GM21447 (cell line): ENCODE measurements at regions not wholly inside any gene's neighbourhood (a gene's known extent, or its start where the extent isn't known, plus 50 kb on each side); places are given as distances from the start of the nearest gene placed in this dataset.

ENCODE experiments used
- ATAC-seq: cut with Tn5 transposase; IDR thresholded peaks from one replicate; pipeline ENCODE4 v1.9.1; 2021; ENCODE audit not compliant: unreplicated experiment

DNA sequence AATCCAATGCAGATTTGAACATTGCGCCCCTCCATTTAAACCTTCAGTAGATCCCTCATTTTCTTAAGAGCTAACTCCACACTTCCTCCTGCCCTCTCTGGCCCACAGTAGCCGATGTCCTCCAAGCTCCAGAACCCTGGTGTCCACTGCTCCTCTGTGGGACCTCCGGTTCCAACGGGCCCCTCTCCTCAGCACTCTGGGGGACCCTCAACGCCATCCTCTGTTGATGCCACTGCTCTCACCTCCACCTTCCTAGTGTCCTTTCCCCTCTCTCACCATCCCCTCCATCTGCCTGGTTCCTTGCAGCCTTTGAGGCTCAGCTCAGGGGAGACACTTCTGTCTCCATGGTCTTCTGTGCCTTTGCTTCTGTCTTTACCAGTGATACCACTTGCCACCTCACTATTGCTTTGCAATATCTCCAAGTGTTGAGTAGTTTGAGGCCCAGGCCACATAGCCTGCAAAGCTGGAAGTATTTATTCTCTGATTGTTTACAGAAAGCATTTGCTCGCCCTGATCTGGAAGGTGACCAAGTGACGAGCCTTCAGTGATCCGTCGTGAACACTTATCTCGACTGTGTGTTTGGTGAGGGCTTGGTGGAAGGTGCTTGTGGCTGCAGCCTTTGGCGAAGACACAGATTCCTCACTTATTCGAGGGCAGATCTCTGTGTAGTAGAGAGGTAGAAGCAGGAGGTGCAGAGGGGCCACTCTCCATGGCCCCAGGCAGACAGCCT is 104.8 kb upstream of the SHH start:
- no peak for ATAC-seq

DNA sequence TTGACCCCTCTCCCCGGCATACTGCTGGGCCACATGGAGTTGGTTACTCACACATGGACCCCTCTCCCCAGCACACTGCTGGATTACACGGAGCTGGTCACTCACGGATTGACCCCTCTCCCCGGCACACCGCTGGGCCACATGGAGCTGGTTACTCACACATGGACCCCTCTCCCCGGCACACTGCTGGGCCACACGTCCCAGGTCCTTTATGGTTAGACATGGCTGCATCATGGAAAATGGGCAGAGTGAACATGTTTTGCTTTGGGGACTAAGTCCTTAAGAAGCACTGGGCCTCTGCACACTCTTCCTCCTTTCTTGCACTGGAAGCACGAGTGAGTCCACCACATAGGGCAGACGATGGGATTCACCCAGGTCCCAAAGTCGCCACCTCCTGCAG is 102.1 kb upstream of the SHH start:
- no peak for ATAC-seq

DNA sequence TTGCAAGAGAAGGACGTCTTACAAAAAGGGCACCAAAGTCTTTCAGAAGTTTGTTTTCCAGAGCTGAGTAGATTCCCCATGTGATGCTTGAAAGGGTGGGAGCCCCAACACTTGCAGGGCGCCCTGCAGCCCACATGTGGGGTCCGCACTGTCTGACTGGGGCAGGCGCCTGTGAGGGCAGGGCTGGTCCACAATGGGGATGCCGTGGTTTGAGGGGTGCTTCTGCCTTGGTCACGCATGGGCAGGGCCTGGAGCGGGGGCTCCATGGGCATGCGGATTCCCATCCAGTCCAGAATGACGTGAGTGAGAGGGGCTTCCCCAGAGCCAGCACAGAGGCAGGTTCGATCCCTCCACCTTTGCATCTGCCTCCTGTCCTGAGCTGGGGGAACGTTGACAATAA is 101.5 kb upstream of the SHH start:
- ATAC-seq = no peak

DNA sequence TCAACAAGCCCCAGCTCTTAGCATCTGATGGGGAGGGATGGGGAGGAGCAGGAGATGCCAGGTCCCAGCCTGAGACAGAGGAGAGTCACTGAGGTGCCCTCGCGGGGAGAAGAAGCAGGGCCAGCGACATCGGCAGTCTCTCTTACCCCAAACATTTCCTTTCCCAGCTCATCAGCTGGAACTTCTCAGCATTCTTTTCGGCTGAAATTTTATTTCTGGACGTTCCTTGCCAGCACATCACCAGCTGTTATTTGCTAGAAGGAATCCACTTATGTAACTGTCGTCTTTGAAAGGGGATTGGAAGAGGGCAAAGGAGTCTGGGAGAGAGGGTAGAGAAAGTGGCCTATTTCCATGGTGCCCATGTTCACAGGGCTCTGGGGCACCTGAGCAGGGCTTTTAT is 101.0 kb upstream of the SHH start:
- no peak for ATAC-seq

DNA sequence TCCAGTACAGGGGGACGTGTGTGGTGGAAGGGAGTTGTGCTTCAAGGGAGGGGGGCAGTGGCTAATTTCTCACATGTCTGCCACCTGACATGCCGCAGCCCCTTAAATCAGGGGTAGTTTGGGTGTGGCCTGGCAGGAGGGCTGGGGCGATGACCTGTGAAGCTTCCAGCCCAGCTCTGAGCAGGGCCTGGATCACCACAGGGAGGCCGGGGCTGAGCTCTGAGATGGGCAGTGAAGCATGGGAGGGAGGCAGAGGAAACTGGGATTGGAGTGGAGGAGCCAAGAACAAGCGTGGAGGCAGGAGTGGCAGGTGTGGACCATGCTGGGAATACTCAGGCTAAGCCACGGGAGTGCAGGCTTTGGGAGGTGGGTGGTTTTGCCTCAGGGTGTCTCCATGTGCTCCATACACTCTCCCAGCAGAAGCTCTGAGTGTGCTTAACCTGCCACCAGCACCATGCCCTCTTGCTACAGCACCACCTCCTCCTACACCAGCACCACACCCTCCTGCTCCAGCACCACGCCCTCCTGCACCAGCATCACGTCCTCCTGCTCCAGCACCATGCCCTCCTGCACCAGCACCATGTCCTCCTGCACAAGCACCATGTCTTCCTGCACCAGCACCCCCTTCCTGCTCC is 99.3 kb upstream of the SHH start:
- ATAC-seq = no peak

DNA sequence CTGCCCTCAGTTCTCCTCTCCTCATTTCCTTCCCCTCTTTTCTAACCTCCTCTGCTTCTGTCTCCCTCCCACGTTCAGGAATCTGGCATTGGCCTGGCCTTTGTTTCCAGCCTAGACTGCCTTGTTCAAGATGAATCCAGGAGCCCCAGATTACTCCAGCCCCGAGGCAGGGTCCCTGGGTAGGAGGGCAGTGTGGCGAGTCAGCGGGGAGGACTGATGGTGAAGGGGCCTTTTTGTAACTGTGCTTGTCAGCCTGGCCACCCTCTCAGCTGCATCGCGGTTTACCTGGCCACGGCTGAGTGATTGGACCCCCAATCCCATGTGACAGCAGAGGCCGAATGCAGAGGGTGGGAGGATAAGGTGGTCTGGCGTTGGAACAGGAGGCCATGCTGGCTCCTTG is 96.1 kb upstream of the SHH start:
- ATAC-seq = no peak

DNA sequence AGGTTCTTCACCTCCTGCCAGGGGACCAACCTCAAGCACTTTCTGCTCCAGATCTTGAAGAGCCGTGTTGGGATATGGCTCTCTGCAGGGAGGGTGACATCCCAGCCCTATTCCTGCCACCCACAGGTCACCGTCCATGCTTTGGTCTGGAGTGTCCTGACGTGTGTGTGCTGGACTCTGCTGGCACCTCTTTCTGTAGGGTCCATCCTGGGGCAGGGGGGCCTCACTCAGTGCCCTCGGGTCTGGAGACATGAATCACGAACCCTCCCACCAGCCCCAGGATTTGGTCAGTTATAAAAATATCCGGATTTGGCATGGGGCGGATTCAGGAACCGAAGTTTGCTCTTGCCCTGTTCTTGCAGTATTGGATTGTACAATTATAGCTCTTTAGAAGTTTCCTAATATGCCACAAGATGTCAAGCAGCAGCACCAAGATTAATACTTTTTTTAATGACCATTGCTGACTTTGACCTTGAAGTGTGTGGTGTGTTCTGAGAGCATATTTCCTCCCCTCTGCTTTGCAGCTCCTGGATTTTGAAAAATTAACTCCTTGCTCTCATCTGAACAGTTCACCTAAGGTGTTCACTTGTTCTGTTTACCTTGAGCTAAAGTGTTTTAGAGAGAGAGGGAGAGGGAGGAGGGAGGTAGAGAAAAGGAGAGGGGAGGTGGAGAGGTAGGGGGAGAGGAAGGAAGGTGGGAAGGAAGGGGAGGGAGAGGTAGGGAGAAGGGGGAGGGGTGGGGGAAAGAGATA is 95.4 kb upstream of the SHH start:
- no peak for ATAC-seq

DNA sequence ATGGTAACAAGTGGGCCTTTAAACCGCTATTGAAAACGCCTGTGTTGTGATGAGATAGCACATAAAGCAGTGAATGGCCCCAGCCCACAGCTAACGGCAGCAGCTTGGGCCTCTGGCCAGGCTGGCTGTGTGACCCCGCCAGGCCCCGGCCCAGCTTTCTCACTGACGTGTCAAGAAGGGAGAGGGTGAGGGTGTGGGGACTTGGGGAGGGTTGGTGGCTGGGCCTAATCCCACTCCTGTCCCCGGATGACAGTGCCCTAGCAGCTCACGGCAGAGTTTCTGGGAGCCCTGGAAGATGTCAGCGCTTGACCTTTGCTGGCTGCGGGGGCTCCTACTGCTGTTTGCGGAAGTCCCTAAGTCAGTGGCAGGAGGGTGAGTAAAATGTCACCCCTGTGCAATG is 88.9 kb upstream of the SHH start:
- no peak for ATAC-seq

DNA sequence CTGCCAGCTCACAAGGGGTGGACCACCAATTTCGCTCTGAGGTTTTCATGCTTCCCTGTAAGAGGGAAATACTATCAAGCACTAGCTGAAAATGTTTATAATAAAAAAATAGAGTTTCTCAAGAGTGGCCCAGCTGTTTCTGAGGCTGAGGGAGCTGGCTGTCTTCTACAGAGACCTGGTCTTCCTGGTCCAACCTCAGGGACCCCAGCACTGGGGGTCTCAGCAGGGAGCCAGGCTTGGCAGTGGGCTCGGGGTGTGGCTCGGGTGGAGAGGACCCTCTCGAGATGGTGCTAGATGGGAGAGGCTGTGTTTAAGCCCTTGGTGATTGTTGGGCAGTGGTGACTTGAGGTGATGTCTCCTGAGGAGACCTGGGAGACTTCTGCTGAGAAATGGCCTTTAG is 87.3 kb upstream of the SHH start:
- ATAC-seq = no peak

DNA sequence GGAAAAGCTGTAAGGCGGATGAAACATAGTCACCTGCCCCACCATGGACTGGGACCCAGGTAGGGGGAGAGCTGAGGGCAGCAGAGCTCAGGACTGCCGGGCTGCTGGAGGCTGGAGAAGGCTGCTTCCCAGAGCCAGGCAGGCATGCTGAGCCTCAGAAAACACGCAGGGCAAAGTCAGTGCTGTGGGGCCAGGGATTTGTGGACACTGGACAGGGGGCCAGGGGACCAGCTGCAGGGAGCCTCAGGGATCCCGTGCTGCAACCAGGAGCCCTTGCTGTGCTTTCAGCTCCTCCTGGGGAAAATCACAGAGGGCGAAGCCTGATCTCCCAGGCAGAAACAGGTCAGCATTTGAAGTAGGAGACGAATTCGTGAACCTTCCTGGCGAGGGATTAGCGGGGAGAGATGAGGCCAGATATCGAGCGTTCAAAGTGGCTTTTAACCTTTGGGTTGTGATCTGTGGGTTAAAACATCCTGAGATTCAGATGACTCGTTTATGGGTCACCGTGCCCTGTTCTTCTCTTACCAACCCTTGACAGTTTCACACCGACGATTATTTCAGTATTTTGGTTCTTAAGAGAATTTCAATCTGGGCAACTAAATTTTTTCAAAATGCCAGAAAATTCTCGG is 85.6 kb upstream of the SHH start:
- no peak for ATAC-seq

DNA sequence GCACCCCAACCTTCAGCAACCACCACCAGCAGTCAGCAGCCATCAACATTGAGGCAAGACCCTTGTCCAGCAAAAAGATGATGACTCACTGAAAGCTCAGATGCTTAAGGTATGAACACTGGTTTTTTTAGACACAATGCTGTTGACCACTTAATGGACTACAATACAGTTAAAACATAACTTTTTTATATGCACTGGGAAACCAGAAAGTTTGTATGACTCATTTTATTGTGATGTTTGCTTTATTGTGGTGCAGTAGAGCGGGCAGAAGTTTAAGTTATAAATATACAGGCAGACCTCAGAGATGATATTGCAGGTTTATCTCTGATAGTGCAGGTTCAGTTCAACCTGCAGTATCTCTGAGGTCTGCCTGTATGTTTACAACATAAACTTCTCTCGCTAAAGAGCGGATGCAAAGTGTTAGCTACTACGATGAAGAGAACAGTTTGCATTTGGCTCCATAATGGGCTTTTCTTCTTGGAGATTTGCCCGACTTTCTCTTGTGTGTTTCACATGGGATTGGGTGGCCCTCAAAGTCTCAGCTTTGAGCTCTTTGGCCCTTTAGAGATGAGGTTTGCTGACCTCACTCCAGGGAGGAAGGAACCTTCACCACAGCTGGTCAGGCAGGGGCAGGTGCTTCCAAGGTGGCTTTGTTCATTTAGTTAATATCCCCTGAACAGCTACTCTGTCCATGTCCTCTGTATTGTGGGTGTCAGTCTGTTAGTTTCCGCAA is 84.4 kb upstream of the SHH start:
- no peak for ATAC-seq

DNA sequence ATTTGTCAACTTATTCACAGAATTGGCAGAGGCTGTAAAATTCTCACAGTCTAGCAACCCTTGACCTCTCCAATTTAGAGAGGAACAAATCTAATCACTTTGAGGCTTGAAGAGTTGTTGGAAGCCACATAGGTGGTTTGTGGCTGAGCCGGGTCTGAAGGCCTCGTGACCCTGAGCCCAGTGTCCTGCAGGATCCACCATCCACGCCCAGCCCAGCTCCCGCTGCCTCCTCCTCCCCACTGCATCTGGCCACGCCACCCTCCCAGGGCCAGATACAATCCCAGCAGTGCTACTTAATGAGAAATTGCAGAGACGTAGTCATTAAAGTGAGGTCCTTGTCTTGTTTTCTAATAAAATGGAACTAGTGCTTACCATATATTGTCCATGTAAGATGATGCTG is 81.4 kb upstream of the SHH start:
- ATAC-seq = no peak

DNA sequence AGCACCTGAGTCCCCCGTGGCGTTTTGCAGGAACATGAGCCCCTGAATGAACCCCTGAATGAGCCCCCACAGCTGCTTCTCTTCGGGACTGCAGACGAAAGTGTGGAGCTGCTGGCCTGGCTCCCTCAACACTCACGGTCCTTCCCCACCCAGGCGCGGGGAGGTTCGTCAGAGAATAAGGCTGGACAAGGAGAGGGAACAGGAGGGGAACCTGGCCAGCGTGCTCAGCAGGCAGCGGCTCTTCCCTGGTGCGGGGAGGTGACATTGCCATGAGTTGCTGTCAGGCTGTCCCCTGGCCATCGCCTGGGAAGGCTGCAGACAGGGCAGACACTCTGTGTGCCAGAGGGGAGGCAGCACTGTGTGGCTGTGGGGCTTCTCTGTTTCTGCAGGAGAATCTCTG is 80.9 kb upstream of the SHH start:
- no peak for ATAC-seq

DNA sequence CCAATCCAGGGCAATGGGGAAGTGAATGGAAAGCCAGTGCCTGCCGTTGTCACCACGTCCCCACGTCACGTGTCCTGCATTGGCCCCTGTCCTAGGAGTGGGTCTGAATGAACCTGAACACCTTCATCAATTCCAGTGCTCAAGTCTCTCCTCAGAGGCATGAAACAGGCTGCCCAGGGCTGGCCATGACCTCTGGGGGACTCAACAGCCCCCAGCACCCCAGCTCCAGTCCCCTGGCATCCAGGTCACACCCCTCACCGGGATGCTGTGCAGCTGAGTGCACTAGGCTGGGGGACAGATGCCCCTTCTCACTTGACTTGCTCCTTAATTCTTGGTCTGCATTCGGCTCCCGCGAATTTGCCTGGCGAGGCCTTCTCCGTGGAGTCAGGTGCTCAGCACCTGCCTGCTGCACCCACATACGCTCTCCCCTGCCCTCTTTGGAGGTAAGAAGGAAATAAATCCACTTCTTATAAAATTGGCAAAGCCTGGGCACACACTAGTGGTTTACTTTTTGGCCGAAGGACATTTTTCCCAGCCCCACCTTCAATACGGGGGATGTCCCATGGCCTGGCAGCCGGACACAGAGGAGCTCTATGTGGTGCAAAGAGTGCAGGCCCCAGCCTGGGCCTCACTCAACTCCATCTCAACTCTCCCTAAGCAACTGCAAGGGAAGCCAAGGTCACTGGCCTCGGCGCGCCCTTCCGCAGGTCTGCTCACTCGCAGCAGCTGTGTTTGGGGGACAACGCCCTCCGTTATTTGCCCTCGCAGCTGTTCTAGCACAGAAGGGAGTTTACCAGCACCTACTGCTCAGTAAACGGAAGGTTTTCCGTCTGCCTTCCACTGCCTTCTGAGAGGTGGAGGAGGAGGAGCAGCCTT is 77.6 kb upstream of the SHH start:
- no peak for ATAC-seq

DNA sequence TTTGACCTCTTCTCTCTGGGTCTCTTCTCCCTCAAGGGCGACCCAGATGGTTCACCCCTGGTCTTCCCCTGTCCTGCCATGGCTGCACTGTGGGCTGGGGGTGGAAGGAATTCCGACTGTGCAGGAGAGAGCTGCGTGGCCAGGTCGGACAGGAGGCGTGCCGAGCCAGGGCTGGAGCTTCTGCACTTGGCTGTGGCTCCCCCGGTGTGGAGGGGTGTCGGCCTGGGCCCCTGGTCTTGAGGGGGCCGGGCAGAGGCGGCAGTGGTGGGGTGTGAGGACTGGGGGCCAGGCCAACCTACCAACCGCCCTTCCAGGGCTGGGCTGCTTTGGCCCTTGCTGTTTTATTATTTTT is 74.9 kb upstream of the SHH start:
- ATAC-seq = no peak

DNA sequence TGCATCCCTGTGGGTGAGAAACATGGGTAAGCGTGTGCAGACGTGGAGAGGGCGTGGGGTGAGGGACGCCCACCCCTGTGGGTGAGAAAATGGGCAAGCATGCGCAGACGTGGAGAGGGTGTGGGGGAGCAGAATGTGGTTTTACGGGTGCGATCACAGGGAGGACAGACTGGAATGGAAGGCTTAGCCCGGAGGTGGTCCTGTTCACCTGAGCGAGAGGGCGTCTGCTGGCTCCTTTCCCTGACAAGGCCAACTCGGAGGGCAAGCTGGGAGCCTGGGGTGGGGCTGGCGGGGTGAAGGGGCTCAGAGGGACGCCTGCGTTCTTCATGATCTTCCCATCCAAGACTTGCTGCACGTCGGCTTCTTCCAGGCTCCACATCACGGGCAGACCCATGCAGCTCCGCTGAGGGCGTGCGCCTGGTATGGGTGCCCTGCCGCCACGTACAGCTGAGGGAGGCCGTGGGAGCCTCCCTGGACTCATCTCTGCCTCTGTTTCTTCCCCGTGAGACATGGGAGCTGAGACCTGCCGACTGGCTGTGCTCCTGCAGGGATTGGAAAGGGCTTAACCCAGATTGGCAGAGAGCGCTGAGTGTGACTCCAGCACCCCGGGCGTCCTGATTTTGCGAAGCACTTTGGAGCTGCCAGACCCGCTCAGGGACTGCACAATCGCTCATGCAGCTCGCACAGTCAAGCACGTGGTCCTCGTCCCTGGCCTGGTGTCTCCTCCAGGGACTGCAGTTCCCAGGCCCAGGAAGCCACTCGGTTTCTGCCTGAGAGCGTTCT is 74.3 kb upstream of the SHH start:
- no peak for ATAC-seq

DNA sequence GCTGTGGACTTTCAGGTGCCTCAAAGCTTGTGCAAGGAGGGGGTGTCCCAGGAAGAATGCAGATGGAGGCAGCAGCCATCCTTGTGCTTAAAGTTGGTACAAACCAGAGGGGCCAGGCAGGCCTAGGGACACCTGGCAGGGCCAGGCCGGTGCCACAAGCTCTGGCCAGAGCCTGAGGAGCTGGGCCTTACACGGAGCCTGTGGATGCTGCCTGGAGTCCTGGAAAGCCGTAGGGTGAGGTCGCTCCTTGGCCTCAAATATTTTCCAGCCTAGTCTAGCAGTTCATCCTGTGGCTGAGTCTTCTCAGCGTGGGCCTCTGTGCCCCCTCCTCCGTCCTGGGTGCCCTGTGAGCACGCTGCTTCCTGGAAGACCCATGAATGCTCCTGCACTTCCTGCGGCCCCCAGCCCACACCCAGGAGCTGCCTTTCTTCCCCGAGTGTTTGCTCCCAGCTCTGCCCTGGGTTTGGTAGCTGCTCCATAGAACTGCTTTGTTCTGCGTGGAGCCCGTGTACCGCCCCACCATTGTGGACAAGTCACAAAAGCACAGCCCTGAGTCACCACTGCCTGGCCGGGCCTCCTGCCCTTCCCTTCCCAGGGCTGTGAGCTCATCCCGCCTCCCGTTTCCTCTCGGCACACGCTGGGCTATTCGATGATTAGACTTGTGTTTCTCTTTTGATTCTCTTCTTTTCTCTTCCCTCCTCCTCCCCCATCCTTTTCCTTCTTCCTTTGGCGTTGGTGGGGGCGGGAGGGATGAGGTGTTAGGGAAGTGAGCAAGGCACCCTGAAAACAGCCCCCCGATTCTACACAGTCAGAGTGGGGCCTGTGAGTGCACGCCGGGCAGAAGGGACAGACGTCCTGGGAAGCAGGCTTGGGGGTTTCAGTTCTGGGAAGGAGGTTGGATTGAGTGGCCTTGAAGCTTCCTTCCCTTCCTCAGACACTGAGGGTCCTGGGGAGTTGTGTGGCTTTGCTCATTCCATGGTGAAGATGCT is 73.2 kb upstream of the SHH start:
- ATAC-seq = no peak
